Endothelial cell of umbilical vein (primary cell): ENCODE measurements at regions not wholly inside any gene's neighbourhood (a gene's known extent, or its start where the extent isn't known, plus 50 kb on each side); places are given as distances from the start of the nearest gene placed in this dataset.

ENCODE experiments used
- BruUV-seq: library from RNA; stranded (reverse); fragments of 400-500 nt; replicated peaks from 2 replicates; lab custom pipeline; 2021; lab: Mats Ljungman, UMichigan
- CTCF ChIA-PET: fragments of 300-600, 350-600 bp; sonication (Branson Sonifier 250); formaldehyde crosslinking; loops from one replicate; lab custom pipeline; 2021; ENCODE audit warnings: antibody characterized with exemption, inconsistent platforms; lab: Charles Lee
- POLR2A ChIA-PET: fragments of 300-600, 350-600 bp; sonication (Branson Sonifier 250); formaldehyde crosslinking; loops from one replicate; lab custom pipeline; 2021; ENCODE audit warnings: antibody characterized with exemption, inconsistent platforms; lab: Charles Lee
- DNase-seq: peaks from one replicate; pipeline ENCODE4 v3.0.0-alpha.2; 2011; ENCODE audit warnings: low read depth, low spot score
- FAIRE-seq: peaks from 2 replicates; lab custom pipeline; 2011; peaks lifted over from hg19 to GRCh38; lab: Jason Lieb, UNC
- H2AFZ ChIP-seq: 2 replicates; pipeline ENCODE4 v1.6.0; 2012; ENCODE audit warnings: low read depth, low read length, control low read depth, inconsistent platforms
- H3K27ac ChIP-seq: 2 replicates; pipeline ENCODE4 v1.5.1; 2011; ENCODE audit warnings: low read depth, mild to moderate bottlenecking, control low read depth, low read length, moderate library complexity; ENCODE audit not compliant: insufficient read depth
- H3K27me3 ChIP-seq, 2 experiments: 2 replicates each; pipeline versions ENCODE4 v1.6.0 to v1.6.1; 2011; ENCODE audit warnings: low read length in 2 of 2, mixed read lengths in 1 of 2; ENCODE audit not compliant: control insufficient read depth in 2 of 2, insufficient read depth in 2 of 2
- H3K36me3 ChIP-seq, 2 experiments: 2 replicates in 1 of 2; 3 replicates in 1 of 2; pipeline ENCODE4 v1.5.1; 2011; ENCODE audit warnings: low read length in 2 of 2, mild to moderate bottlenecking in 1 of 2, moderate library complexity in 1 of 2; ENCODE audit not compliant: control insufficient read depth in 2 of 2, insufficient read depth in 2 of 2; ENCODE audit errors: extremely low read depth in 1 of 2
- H3K4me1 ChIP-seq: 3 replicates; pipeline ENCODE4 v1.5.1; 2011; ENCODE audit warnings: mild to moderate bottlenecking, low read length; ENCODE audit not compliant: control insufficient read depth, insufficient read depth; ENCODE audit errors: extremely low read depth
- H3K4me2 ChIP-seq: 2 replicates; pipeline ENCODE4 v1.6.1; 2011; ENCODE audit warnings: low read length, control low read depth, mixed read lengths; ENCODE audit not compliant: insufficient read depth
- H3K4me3 ChIP-seq, 3 experiments: fragments of 200-600 bp in 1 of 3; sonication (generic), shearing (Covaris generic) in 1 of 3; replicated peaks in 1 of 3; 2 replicates each; pipeline ENCODE4 v1.5.1; 2011 to 2016; ENCODE audit warnings: control low read depth in 3 of 3, low read length in 3 of 3, mild to moderate bottlenecking in 2 of 3, inconsistent platforms in 1 of 3, low read depth in 1 of 3, moderate library complexity in 1 of 3; ENCODE audit not compliant: insufficient read depth in 1 of 3
- H3K79me2 ChIP-seq: 2 replicates; pipeline ENCODE4 v1.6.0; 2012; ENCODE audit warnings: low read length, inconsistent platforms; ENCODE audit not compliant: control insufficient read depth, insufficient read depth
- H3K9ac ChIP-seq: replicated peaks from 2 replicates; pipeline ENCODE3; 2011; ENCODE audit warnings: low read length, control low read depth; ENCODE audit not compliant: insufficient read depth; ENCODE audit errors: extremely low read depth
- H3K9me1 ChIP-seq: replicated peaks from 3 replicates; pipeline ENCODE4 v1.6.0; 2011; ENCODE audit warnings: mild to moderate bottlenecking, low read length; ENCODE audit not compliant: control insufficient read depth, insufficient read depth; ENCODE audit errors: extremely low read depth
- H3K9me3 ChIP-seq: replicated peaks from 2 replicates; pipeline ENCODE4 v1.5.1; 2012; ENCODE audit warnings: low read length, inconsistent platforms; ENCODE audit not compliant: control insufficient read depth, insufficient read depth
- H4K20me1 ChIP-seq: replicated peaks from 2 replicates; pipeline ENCODE3; 2011; ENCODE audit warnings: mild to moderate bottlenecking, low read length; ENCODE audit not compliant: control insufficient read depth, insufficient read depth; ENCODE audit errors: extremely low read depth
- EZH2 ChIP-seq: IDR thresholded peaks from 2 replicates; pipeline ENCODE4 v1.6.1; 2012; ENCODE audit warnings: borderline replicate concordance, low read depth, mild to moderate bottlenecking, moderate library complexity, low read length, inconsistent platforms; ENCODE audit not compliant: severe bottlenecking
- FOS ChIP-seq: IDR thresholded peaks from 2 replicates; pipeline ENCODE4 v1.6.1; 2011; ENCODE audit warnings: mild to moderate bottlenecking, low read length, moderate library complexity, borderline replicate concordance; ENCODE audit not compliant: insufficient read depth
- GATA2 ChIP-seq: IDR thresholded peaks from 2 replicates; pipeline ENCODE4 v1.7.0; 2011; ENCODE audit warnings: low read depth, mild to moderate bottlenecking, moderate library complexity, mixed read lengths, low read length; ENCODE audit not compliant: insufficient read length, insufficient read depth
- JUN ChIP-seq: IDR thresholded peaks from 2 replicates; pipeline ENCODE4 v1.6.1; 2011; ENCODE audit warnings: borderline replicate concordance, low read depth; ENCODE audit not compliant: insufficient read length, insufficient read depth
- MYC ChIP-seq: IDR thresholded peaks from one replicate; pipeline ENCODE4 v1.6.1; 2011; ENCODE audit warnings: mild to moderate bottlenecking, low read depth, low read length
- POLR2A ChIP-seq: IDR thresholded peaks from 2 replicates; pipeline ENCODE4 v1.6.1; 2012; ENCODE audit warnings: low read depth, mild to moderate bottlenecking, control low read depth, low read length
- POLR2AphosphoS5 ChIP-seq: IDR thresholded peaks from 2 replicates; pipeline ENCODE4 v1.6.1; 2012; ENCODE audit warnings: low read depth, mild to moderate bottlenecking, control low read depth, low read length, moderate library complexity; ENCODE audit not compliant: insufficient read depth
- dilution Hi-C: fragments of 300-500 bp; cut with MboI; formaldehyde crosslinking; loops from one replicate; pipeline ENCODE4 v1.15.0; 2019; ENCODE audit warnings: low sequenced_read_pairs; ENCODE audit not compliant: extremely low pct_ligation_motif_present
- intact Hi-C: fragments of 100-400 bp; cut with micrococcal nuclease; formaldehyde crosslinking; loops from one replicate; pipeline ENCODE4 v1.10.0; 2022
- TF ChIP-seq, protein P1 (sequence below), 2 donors: IDR thresholded peaks; 1 replicate in 1 of 2; 2 replicates in 1 of 2; pipeline ENCODE4 v1.5.1; 2011; ENCODE audit warnings: low read length in 2 of 2, mild to moderate bottlenecking in 2 of 2, moderate library complexity in 2 of 2, control low read depth in 1 of 2, inconsistent platforms in 1 of 2, low read depth in 1 of 2; ENCODE audit not compliant: insufficient read depth in 1 of 2; ENCODE audit errors: extremely low read depth in 1 of 2
- TF ChIP-seq, protein P2 (sequence below): IDR thresholded peaks from 2 replicates; pipeline ENCODE4 v1.6.1; 2011; ENCODE audit not compliant: insufficient read depth, insufficient read length

DNA sequence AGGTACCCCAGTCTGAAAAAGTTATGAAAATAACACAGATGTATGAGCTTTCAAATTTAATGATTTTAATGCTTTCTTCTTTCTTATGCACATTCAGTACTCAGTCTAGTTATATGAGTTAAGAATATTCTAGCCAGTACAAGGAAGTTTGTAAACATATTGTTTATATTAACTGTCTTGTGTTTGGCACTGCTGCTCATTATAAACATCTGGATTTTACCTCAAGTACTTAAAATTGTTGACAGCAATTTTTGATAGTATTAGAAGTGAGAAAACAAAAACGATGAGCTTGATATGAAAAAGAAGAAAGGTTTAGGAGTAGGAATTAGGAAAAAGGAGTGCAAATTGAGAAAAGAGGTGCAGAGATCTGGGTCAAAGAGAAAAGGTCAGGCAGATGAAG lies 293.3 kb downstream of the C3orf38 start:
- H3K79me2 ChIP-seq = no peaks in the 10 kb centered on the region
- no peak for DNase-seq
- ChIA-PET POLR2A (no interaction called here), CTCF (no interaction called here)
- no peaks in the 10 kb centered on the region for H4K20me1 ChIP-seq
- BruUV-seq = no TSS peak
- H3K4me1 ChIP-seq = no peaks in the 10 kb centered on the region
- no peak overlapping the region for H2AFZ ChIP-seq
- no peak overlapping the region for H3K9ac ChIP-seq
- H3K27me3 ChIP-seq = no peaks in the 10 kb centered on the region
- H3K9me1 ChIP-seq = no peaks in the 10 kb centered on the region
- no peaks in the 10 kb centered on the region for H3K9me3 ChIP-seq
- intact Hi-C loops (no loop called here), dilution Hi-C loops (no loop called here)
- no peak overlapping the region for H3K4me2 ChIP-seq
- no peaks in the 10 kb centered on the region for H3K36me3 ChIP-seq
- H3K4me3 ChIP-seq = no peak overlapping the region
- no peak overlapping the region for H3K27ac ChIP-seq
- TF ChIP-seq EZH2 = no peak
- TF ChIP-seq, protein P1, sequence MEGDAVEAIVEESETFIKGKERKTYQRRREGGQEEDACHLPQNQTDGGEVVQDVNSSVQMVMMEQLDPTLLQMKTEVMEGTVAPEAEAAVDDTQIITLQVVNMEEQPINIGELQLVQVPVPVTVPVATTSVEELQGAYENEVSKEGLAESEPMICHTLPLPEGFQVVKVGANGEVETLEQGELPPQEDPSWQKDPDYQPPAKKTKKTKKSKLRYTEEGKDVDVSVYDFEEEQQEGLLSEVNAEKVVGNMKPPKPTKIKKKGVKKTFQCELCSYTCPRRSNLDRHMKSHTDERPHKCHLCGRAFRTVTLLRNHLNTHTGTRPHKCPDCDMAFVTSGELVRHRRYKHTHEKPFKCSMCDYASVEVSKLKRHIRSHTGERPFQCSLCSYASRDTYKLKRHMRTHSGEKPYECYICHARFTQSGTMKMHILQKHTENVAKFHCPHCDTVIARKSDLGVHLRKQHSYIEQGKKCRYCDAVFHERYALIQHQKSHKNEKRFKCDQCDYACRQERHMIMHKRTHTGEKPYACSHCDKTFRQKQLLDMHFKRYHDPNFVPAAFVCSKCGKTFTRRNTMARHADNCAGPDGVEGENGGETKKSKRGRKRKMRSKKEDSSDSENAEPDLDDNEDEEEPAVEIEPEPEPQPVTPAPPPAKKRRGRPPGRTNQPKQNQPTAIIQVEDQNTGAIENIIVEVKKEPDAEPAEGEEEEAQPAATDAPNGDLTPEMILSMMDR (IDR thresholded peaks at IDR 0.05; ENCODE audit: extremely low read depth in 1 of 2, insufficient read depth in 1 of 2, low read depth in 1 of 2, low read length in 2 of 2) = no peak
- no peak for TF ChIP-seq FOS
- no peak for TF ChIP-seq POLR2A
- TF ChIP-seq MYC = no peak
- TF ChIP-seq GATA2 = no peak
- TF ChIP-seq JUN = no peak
- TF ChIP-seq POLR2AphosphoS5 = no peak
- TF ChIP-seq, protein P2, sequence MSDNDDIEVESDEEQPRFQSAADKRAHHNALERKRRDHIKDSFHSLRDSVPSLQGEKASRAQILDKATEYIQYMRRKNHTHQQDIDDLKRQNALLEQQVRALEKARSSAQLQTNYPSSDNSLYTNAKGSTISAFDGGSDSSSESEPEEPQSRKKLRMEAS = no peak
- no peak for FAIRE-seq
